SK-N-SH (cell line): ENCODE measurements at regions not wholly inside any gene's neighbourhood (a gene's known extent, or its start where the extent isn't known, plus 50 kb on each side); places are given as distances from the start of the nearest gene placed in this dataset.

Experiments used
- CTCF ChIA-PET: fragments of 300-600, 350-600 bp; formaldehyde crosslinking; extraction: SDS; loops from one replicate; lab custom pipeline; 2021; lab: Yijun Ruan, JAX
- POLR2A ChIA-PET: fragments of 350-600 bp; sonication (Branson Sonifier 250); formaldehyde crosslinking; extraction: SDS; loops from one replicate; lab custom pipeline; 2020; ENCODE audit warnings: antibody characterized with exemption, inconsistent platforms; lab: Yijun Ruan, JAX
- DNase-seq: peaks from one replicate; pipeline ENCODE4 v3.0.0; 2012
- H2AFZ ChIP-seq: fragments of 200-600 bp; sonication (generic); 2 replicates; pipeline ENCODE4 v1.8.1; 2016; ENCODE audit warnings: antibody characterized with exemption, mild to moderate bottlenecking, low read depth
- H3F3A ChIP-seq: fragments of 200-600 bp; sonication (generic); replicated peaks from 2 replicates; pipeline ENCODE3; 2016; ENCODE audit warnings: antibody characterized with exemption, mild to moderate bottlenecking; ENCODE audit not compliant: insufficient read depth
- H3K27ac ChIP-seq, 2 experiments: fragments of 200-500 bp in 1 of 2; fragments of 200-600 bp in 1 of 2; sonication (Bioruptor generic) in 1 of 2; sonication (generic), shearing (Covaris generic) in 1 of 2; 2 replicates each; pipeline versions ENCODE4 v1.5.1 to v1.6.1; 2014 to 2016; ENCODE audit warnings: low read depth in 2 of 2, inconsistent platforms in 1 of 2, low read length in 1 of 2, mild to moderate bottlenecking in 1 of 2, mixed read lengths in 1 of 2
- H3K27me3 ChIP-seq: fragments of 200-600 bp; sonication (generic), shearing (Covaris generic); 2 replicates; pipeline ENCODE4 v1.6.1; 2016; ENCODE audit warnings: mixed run types; ENCODE audit not compliant: insufficient read depth
- H3K36me3 ChIP-seq, 2 experiments: fragments of 200-500 bp in 1 of 2; fragments of 200-600 bp in 1 of 2; sonication (Bioruptor generic) in 1 of 2; sonication (generic) in 1 of 2; replicated peaks in 1 of 2; 2 replicates each; pipeline versions ENCODE3 to v1.5.1; 2014 to 2016; ENCODE audit warnings: low read length in 1 of 2, mild to moderate bottlenecking in 1 of 2; ENCODE audit not compliant: insufficient read depth in 2 of 2, control insufficient read depth in 1 of 2
- H3K4me1 ChIP-seq, 2 experiments: fragments of 200-500 bp in 1 of 2; fragments of 200-600 bp in 1 of 2; sonication (Bioruptor generic) in 1 of 2; sonication (generic), shearing (Covaris generic) in 1 of 2; 2 replicates each; pipeline versions ENCODE4 v1.5.1 to v1.6.1; 2014 to 2016; ENCODE audit warnings: low read depth in 1 of 2, low read length in 1 of 2, mixed run types in 1 of 2; ENCODE audit not compliant: insufficient read depth in 2 of 2, control insufficient read depth in 1 of 2
- H3K4me2 ChIP-seq: fragments of 200-600 bp; sonication (generic), shearing (Covaris generic); 2 replicates; pipeline ENCODE4 v1.6.1; 2017; ENCODE audit warnings: mixed run types
- H3K4me3 ChIP-seq, 2 experiments: fragments of 200-500 bp in 1 of 2; fragments of 200-600 bp in 1 of 2; sonication (Bioruptor generic) in 1 of 2; sonication (generic), shearing (Covaris generic) in 1 of 2; 2 replicates each; pipeline versions ENCODE4 v1.5.1 to v1.8.1; 2014 to 2016; ENCODE audit warnings: low read depth in 2 of 2, inconsistent platforms in 1 of 2, low read length in 1 of 2, mild to moderate bottlenecking in 1 of 2, mixed read lengths in 1 of 2, moderate library complexity in 1 of 2
- H3K79me2 ChIP-seq: fragments of 200-600 bp; sonication (generic); 2 replicates; pipeline ENCODE4 v1.8.1; 2017; ENCODE audit warnings: mild to moderate bottlenecking; ENCODE audit not compliant: insufficient read depth
- H3K9ac ChIP-seq: fragments of 200-600 bp; sonication (generic); 2 replicates; pipeline ENCODE4 v1.6.1; 2017; ENCODE audit warnings: mixed run types
- H3K9me2 ChIP-seq: fragments of 200-600 bp; sonication (generic); 2 replicates; pipeline ENCODE4 v1.6.1; 2017; ENCODE audit warnings: mixed run types
- H3K9me3 ChIP-seq: fragments of 200-600 bp; sonication (generic); 2 replicates; pipeline ENCODE4 v1.6.1; 2017; ENCODE audit warnings: mixed run types, mild to moderate bottlenecking, moderate library complexity
- H4K20me1 ChIP-seq: fragments of 200-600 bp; sonication (generic); 2 replicates; pipeline ENCODE4 v1.6.1; 2017; ENCODE audit warnings: mild to moderate bottlenecking, mixed run types; ENCODE audit not compliant: insufficient read depth
- EZH2phosphoT487 ChIP-seq: fragments of 200-600 bp; sonication (generic); IDR thresholded peaks from 2 replicates; pipeline ENCODE4 v1.6.1; 2017; ENCODE audit warnings: low read depth, mixed run types, mild to moderate bottlenecking, antibody characterized with exemption, moderate library complexity, borderline replicate concordance
- FOXM1 ChIP-seq: IDR thresholded peaks from 2 replicates; pipeline ENCODE4 v1.4.0; 2012; ENCODE audit warnings: low read depth, mild to moderate bottlenecking
- GABPA ChIP-seq: IDR thresholded peaks from 2 replicates; pipeline ENCODE4 v1.4.0; 2012; ENCODE audit warnings: low read depth, mild to moderate bottlenecking
- GATA2 ChIP-seq: sonication (generic); formaldehyde crosslinking; IDR thresholded peaks from 2 replicates; pipeline ENCODE4 v1.5.0; 2020; ENCODE audit warnings: mild to moderate bottlenecking, missing genetic modification reagents
- JUND ChIP-seq: IDR thresholded peaks from 2 replicates; pipeline ENCODE4 v1.4.0; 2012
- MEF2A ChIP-seq: IDR thresholded peaks from 2 replicates; pipeline ENCODE4 v1.4.0; 2012; ENCODE audit warnings: low read depth, borderline replicate concordance
- POLR2AphosphoS5 ChIP-seq: IDR thresholded peaks from 2 replicates; pipeline ENCODE4 v1.6.1; 2012; ENCODE audit warnings: low read depth, low read length
- RAD21 ChIP-seq: IDR thresholded peaks from 2 replicates; pipeline ENCODE4 v1.6.1; 2012; ENCODE audit warnings: mild to moderate bottlenecking, low read length
- RCOR1 ChIP-seq: fragments of 150-350 bp; IDR thresholded peaks from 2 replicates; pipeline ENCODE4 v1.6.1; 2017; ENCODE audit warnings: antibody characterized with exemption, low read length
- RXRA ChIP-seq: IDR thresholded peaks from 2 replicates; pipeline ENCODE4 v1.4.0; 2012; ENCODE audit warnings: low read depth, mild to moderate bottlenecking, borderline replicate concordance
- SIN3A ChIP-seq: IDR thresholded peaks from 2 replicates; pipeline ENCODE4 v1.6.1; 2012; ENCODE audit warnings: low read depth, mild to moderate bottlenecking, low read length, moderate library complexity, borderline replicate concordance
- SMC3 ChIP-seq: IDR thresholded peaks from 2 replicates; pipeline ENCODE4 v1.6.1; 2012; ENCODE audit warnings: low read depth, low read length, improper control_type of control experiment
- TCF12 ChIP-seq: IDR thresholded peaks from 2 replicates; pipeline ENCODE4 v1.4.0; 2012
- WGBS: methylation state at CpG from one replicate; pipeline ENCODE4 v1.1.6; 2017; ENCODE audit warnings: low lambda C conversion rate; 5-methylcytosine and 5-hydroxymethylcytosine counted together
- TF ChIP-seq, protein P1 (sequence below): IDR thresholded peaks from 2 replicates; pipeline ENCODE4; 2012
- TF ChIP-seq, protein P2 (sequence below): fragments of 200-600 bp; sonication (generic); IDR thresholded peaks from 2 replicates; pipeline ENCODE4 v1.6.1; 2017; ENCODE audit warnings: antibody characterized with exemption, mild to moderate bottlenecking, moderate library complexity
- TF ChIP-seq, protein P3 (sequence below): IDR thresholded peaks from 2 replicates; pipeline ENCODE4 v1.4.0; 2012; ENCODE audit warnings: low read depth, borderline replicate concordance
- TF ChIP-seq, protein P4 (sequence below): fragments of 150-350 bp; IDR thresholded peaks from 2 replicates; pipeline ENCODE4 v1.6.1; 2016; ENCODE audit warnings: mild to moderate bottlenecking, low read depth, low read length
- TF ChIP-seq, protein P5 (sequence below): IDR thresholded peaks from 2 replicates; pipeline ENCODE4 v1.4.0; 2012; ENCODE audit warnings: low read depth
- TF ChIP-seq, protein P6 (sequence below): fragments of 150-350 bp; IDR thresholded peaks from 2 replicates; pipeline ENCODE4 v1.6.1; 2017; ENCODE audit warnings: antibody characterized with exemption, low read length, low read depth, borderline replicate concordance

DNA sequence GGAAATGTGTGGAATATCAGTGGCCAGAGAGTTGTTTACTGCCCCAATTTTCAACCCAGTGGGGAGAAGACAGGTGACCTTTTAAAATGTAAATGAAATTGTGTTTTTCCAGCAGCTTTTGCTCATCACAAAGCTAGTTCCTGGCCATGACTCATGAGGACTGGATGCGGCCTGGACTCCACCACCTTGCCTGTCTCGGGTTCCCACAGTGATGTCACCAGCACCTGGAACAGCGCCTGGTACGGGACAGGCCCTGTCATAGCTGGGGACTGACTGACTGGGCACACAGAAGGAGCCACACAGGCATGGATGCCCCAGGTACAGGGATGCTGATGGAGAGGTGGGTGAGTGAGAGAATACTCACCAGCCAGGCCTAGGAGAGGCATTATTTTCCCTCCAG lies 277.1 kb downstream of the AJAP1 start:
- CTCF ChIA-PET, result no interaction called here
- Histone ChIP-seq H2AFZ (no peak overlapping the region), H3K4me3 (no peak overlapping the region), H4K20me1 (no peaks in the 10 kb centered on the region), H3F3A (no peaks in the 10 kb centered on the region), H3K9me2 (no peaks in the 10 kb centered on the region), H3K27me3 (no peaks in the 10 kb centered on the region), H3K36me3 (no peaks in the 10 kb centered on the region)
- no peak for DNase-seq
- TF ChIP-seq EZH2phosphoT487 (no peak), GABPA (no peak), JUND (no peak), MEF2A (no peak), FOXM1 (no peak)
- TF ChIP-seq, protein P1, sequence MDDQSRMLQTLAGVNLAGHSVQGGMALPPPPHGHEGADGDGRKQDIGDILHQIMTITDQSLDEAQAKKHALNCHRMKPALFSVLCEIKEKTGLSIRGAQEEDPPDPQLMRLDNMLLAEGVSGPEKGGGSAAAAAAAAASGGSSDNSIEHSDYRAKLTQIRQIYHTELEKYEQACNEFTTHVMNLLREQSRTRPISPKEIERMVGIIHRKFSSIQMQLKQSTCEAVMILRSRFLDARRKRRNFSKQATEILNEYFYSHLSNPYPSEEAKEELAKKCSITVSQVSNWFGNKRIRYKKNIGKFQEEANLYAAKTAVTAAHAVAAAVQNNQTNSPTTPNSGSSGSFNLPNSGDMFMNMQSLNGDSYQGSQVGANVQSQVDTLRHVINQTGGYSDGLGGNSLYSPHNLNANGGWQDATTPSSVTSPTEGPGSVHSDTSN, result no peak
- TF ChIP-seq, protein P2, sequence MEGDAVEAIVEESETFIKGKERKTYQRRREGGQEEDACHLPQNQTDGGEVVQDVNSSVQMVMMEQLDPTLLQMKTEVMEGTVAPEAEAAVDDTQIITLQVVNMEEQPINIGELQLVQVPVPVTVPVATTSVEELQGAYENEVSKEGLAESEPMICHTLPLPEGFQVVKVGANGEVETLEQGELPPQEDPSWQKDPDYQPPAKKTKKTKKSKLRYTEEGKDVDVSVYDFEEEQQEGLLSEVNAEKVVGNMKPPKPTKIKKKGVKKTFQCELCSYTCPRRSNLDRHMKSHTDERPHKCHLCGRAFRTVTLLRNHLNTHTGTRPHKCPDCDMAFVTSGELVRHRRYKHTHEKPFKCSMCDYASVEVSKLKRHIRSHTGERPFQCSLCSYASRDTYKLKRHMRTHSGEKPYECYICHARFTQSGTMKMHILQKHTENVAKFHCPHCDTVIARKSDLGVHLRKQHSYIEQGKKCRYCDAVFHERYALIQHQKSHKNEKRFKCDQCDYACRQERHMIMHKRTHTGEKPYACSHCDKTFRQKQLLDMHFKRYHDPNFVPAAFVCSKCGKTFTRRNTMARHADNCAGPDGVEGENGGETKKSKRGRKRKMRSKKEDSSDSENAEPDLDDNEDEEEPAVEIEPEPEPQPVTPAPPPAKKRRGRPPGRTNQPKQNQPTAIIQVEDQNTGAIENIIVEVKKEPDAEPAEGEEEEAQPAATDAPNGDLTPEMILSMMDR, result no peak
- TF ChIP-seq, all 33 proteins: peak for 0
- no peak overlapping the region for H3K27ac ChIP-seq
- no peaks in the 10 kb centered on the region for H3K79me2 ChIP-seq
- H3K9me3 ChIP-seq, result no peaks in the 10 kb centered on the region
- H3K9ac ChIP-seq, result no peak overlapping the region
- POLR2A ChIA-PET, result no interaction called here
- WGBS, result no CpG with 5 or more reads among the region's 4 CpGs
- H3K4me2 ChIP-seq, result no peak overlapping the region
- peaks cover 0 to 9% of the 10 kb centered on the region in 2 experiments; a peak in 1 of 4 replicates for H3K4me1 ChIP-seq

DNA sequence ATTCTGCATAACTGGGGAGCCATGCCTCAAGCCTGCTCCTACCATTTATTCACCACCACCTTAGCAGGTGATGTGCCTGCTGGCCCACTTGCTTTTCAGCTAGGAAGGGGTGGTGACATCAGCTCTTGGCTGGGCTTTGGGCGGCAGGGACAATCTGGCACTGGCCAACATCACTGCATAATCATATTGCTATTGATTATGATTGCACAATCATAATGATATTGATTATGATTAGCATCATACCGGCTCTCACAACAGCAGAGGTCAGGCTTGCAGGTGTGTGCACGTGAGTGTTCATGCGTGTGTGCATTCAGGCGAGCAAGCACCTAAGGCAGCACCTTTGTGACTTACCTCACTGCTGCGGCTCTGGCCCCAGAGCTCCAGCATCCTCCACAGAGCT lies 273.8 kb downstream of the AJAP1 start:
- POLR2A ChIA-PET, result no interaction called here
- no peak for DNase-seq
- no peak overlapping the region for H2AFZ ChIP-seq
- H3K27me3 ChIP-seq, result no peaks in the 10 kb centered on the region
- no peaks in the 10 kb centered on the region for H3F3A ChIP-seq
- no peaks in the 10 kb centered on the region for H4K20me1 ChIP-seq
- H3K9me2 ChIP-seq, result no peaks in the 10 kb centered on the region
- no peaks in the 10 kb centered on the region for H3K9me3 ChIP-seq
- WGBS, result 16% methylated on average over 3 of the region's 6 CpGs
- no peak overlapping the region for H3K27ac ChIP-seq
- H3K4me2 ChIP-seq, result no peak overlapping the region
- no peak overlapping the region for H3K9ac ChIP-seq
- no peaks in the 10 kb centered on the region; a peak in 1 of 4 replicates for H3K4me1 ChIP-seq
- CTCF ChIA-PET, result interaction anchor here (1.3 kb wide), 1 partner anchor 27 kb away, joined by 3 read pairs; no protein-coding TSS in a partner anchor
- H3K4me3 ChIP-seq, result no peak overlapping the region
- no peaks in the 10 kb centered on the region for H3K79me2 ChIP-seq
- no peaks in the 10 kb centered on the region for H3K36me3 ChIP-seq
- no peak for TF ChIP-seq SMC3
- TF ChIP-seq RXRA, result no peak
- TF ChIP-seq RCOR1, result no peak
- no peak for TF ChIP-seq TCF12
- TF ChIP-seq, protein P3, sequence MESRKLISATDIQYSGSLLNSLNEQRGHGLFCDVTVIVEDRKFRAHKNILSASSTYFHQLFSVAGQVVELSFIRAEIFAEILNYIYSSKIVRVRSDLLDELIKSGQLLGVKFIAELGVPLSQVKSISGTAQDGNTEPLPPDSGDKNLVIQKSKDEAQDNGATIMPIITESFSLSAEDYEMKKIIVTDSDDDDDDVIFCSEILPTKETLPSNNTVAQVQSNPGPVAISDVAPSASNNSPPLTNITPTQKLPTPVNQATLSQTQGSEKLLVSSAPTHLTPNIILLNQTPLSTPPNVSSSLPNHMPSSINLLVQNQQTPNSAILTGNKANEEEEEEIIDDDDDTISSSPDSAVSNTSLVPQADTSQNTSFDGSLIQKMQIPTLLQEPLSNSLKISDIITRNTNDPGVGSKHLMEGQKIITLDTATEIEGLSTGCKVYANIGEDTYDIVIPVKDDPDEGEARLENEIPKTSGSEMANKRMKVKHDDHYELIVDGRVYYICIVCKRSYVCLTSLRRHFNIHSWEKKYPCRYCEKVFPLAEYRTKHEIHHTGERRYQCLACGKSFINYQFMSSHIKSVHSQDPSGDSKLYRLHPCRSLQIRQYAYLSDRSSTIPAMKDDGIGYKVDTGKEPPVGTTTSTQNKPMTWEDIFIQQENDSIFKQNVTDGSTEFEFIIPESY, result no peak
- TF ChIP-seq, protein P4, sequence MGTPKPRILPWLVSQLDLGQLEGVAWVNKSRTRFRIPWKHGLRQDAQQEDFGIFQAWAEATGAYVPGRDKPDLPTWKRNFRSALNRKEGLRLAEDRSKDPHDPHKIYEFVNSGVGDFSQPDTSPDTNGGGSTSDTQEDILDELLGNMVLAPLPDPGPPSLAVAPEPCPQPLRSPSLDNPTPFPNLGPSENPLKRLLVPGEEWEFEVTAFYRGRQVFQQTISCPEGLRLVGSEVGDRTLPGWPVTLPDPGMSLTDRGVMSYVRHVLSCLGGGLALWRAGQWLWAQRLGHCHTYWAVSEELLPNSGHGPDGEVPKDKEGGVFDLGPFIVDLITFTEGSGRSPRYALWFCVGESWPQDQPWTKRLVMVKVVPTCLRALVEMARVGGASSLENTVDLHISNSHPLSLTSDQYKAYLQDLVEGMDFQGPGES, result no peak
- no peak for TF ChIP-seq SIN3A
- TF ChIP-seq, protein P2, result no peak
- no peak for TF ChIP-seq RAD21
- TF ChIP-seq, protein P5, sequence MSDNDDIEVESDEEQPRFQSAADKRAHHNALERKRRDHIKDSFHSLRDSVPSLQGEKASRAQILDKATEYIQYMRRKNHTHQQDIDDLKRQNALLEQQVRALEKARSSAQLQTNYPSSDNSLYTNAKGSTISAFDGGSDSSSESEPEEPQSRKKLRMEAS, result no peak
- no peak for TF ChIP-seq GABPA
- TF ChIP-seq, protein P6, sequence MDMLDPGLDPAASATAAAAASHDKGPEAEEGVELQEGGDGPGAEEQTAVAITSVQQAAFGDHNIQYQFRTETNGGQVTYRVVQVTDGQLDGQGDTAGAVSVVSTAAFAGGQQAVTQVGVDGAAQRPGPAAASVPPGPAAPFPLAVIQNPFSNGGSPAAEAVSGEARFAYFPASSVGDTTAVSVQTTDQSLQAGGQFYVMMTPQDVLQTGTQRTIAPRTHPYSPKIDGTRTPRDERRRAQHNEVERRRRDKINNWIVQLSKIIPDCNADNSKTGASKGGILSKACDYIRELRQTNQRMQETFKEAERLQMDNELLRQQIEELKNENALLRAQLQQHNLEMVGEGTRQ, result no peak
- no peak for TF ChIP-seq GATA2 (CRISPR knock-in tag)
- TF ChIP-seq POLR2AphosphoS5, result no peak
